OCI-LY3 (cell line): ENCODE measurements at regions not wholly inside any gene's neighbourhood (a gene's known extent, or its start where the extent isn't known, plus 50 kb on each side); places are given as distances from the start of the nearest gene placed in this dataset.

ENCODE experiments used
- EZH2phosphoT487 ChIP-seq: fragments of 200-600 bp; shearing (Covaris generic); IDR thresholded peaks from 2 replicates; pipeline ENCODE4 v1.6.1; 2018; ENCODE audit warnings: antibody characterized with exemption, mixed run types, low read depth
- TF ChIP-seq, protein P1 (sequence below): fragments of 200-600, 300-600 bp; sonication (generic); IDR thresholded peaks from 2 replicates; pipeline ENCODE4 v1.5.1; 2014; ENCODE audit warnings: antibody characterized with exemption, low read length, low read depth

DNA sequence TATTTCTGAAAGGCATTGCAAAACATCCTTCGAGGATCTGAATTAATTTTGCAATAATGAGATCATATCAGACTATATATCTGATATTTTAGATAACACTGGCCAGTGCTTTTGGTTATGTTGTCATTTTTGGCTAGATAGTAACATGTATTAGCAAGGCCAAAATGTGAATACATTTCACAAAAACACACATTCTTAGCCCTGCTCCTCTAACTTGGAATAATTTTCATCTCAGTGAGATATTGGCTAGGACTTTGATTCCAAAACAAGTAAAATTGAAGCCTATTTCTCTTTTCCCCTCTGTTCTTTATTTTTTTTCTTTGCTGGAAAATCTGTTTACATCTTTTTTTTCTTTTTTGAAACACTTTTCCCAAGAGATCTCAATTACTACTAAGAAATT lies 466.8 kb upstream of the CDH4 start:
- TF ChIP-seq, protein P1, sequence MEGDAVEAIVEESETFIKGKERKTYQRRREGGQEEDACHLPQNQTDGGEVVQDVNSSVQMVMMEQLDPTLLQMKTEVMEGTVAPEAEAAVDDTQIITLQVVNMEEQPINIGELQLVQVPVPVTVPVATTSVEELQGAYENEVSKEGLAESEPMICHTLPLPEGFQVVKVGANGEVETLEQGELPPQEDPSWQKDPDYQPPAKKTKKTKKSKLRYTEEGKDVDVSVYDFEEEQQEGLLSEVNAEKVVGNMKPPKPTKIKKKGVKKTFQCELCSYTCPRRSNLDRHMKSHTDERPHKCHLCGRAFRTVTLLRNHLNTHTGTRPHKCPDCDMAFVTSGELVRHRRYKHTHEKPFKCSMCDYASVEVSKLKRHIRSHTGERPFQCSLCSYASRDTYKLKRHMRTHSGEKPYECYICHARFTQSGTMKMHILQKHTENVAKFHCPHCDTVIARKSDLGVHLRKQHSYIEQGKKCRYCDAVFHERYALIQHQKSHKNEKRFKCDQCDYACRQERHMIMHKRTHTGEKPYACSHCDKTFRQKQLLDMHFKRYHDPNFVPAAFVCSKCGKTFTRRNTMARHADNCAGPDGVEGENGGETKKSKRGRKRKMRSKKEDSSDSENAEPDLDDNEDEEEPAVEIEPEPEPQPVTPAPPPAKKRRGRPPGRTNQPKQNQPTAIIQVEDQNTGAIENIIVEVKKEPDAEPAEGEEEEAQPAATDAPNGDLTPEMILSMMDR = no peak
- TF ChIP-seq EZH2phosphoT487 = no peak
